D341Med (cell line): ENCODE measurements at regions not wholly inside any gene's neighbourhood (a gene's known extent, or its start where the extent isn't known, plus 50 kb on each side); places are given as distances from the start of the nearest gene placed in this dataset.

Experiments used
- DNase-seq: peaks from one replicate; pipeline ENCODE4 v3.0.0; 2012; ENCODE audit warnings: low spot score

GRCh38 chr18:31247574-31248199 is 70.3 kb upstream of the DSG1 start:
- no peak for DNase-seq

GRCh38 chr18:31248783-31249521 is 69.0 kb upstream of the DSG1 start:
- DNase-seq = no peak

DNA sequence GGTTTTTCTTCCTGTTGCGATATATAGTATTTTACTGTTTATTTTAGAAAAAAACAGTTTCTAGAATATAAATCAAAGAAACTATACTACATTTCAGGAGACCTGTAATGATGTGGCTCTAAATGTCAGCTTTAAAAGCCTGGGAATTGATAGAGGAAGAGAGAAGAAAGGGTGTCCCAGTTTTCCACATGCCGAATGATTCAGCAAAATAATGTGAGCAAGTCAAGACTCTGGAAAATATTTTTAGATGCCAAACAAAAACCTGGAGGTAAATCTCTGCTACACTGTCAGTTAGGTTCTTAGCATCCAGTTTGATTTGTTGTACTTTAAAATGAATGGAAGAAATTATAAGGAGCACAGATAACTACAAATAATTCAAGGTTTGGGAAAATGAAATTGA is 67.1 kb upstream of the DSG1 start:
- DNase-seq = no peak

- DNase-seq = no peak
Measured at GRCh38 chr18:31252522-31252921, 65.4 kb upstream of the DSG1 start.

DNA sequence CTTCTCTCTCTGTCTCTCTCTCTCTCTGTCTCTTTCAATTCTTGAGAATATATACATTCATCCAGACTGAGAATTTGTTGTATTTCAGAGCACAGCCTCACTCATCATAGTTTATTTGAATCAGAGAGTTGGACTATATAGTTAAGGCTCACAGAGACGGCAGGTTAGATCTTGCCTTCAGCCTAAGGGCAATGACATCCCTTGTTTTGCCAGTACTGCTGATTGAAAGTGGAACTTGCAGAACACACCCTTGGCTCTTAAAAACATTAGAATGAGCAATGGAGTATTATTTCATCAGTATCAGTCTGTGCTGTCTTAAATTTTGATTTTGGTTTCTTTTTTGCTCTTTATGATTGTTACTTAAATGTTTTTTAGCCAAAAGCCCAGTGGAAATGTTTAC is 62.0 kb upstream of the DSG1 start:
- DNase-seq = no peak

DNA sequence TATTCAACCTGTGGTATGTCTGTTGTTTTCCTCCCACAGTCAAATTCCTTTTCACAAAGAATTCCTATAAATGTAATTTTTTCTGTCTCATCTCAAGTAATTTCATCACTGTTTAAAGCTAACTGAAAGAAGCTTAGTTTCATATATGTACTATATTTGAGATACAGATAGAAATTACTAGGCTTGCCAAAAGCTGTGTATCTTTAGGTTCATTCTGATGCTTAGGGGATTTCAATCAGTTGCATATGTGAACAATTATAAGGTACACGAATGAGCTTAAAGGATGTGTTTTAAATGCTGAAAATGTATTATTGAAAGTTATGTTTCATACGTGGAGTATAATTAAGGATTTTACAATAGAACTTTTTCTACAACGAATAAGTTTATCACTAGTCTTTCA is 59.2 kb upstream of the DSG1 start:
- DNase-seq = no peak

- DNase-seq = no peak
Measured at GRCh38 chr18:31261792-31262582, 56.0 kb upstream of the DSG1 start.

GRCh38 chr18:31267823-31268481 is 50.0 kb upstream of the DSG1 start:
- no peak for DNase-seq
